ENCODE measurements at regions not wholly inside any gene's neighbourhood (a gene's known extent, or its start where the extent isn't known, plus 50 kb on each side); places are given as distances from the start of the nearest gene placed in this dataset.

- no peak for TF ChIP-seq CTCF (IDR thresholded peaks at IDR 0.05)
- no peak for TF ChIP-seq POLR2A (IDR thresholded peaks at IDR 0.05)
Observed at GRCh38 chr7:88516429-88516828, 209.7 kb upstream of the STEAP4 start.
